ENCODE measurements at regions not wholly inside any gene's neighbourhood (a gene's known extent, or its start where the extent isn't known, plus 50 kb on each side); places are given as distances from the start of the nearest gene placed in this dataset.
"Not testable (repeated sequence)": the region's sequence is repeated elsewhere in the genome, so short reads cannot be mapped to it uniquely, and the experiment has no call there.

GRCh38 chr1:173347282-173347818 is 129.8 kb upstream of the PRDX6 start:
- DNase-seq = no peak

GRCh38 chr1:173352635-173353034 is 124.5 kb upstream of the PRDX6 start:
- DNase-seq = not testable (repeated sequence)

DNA sequence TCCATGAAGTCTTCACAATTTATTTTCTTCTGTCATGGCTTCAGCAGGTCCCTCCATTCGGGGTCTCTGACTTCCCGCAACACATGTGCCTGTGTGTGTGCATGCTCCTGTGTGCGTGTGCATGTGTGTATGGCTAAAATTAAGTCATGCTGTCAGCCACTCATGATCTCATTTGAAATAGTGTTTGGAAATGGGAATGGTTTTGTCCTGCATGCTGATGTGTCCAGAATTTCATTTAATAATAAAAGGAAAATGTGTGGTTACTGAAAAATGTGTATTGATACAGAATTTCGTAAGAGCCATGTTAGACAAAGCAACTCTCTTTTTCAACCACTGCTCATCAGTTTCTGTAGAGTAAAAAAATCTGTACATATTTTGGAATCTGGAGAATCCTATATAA is 123.8 kb upstream of the PRDX6 start:
- DNase-seq = no peak

- DNase-seq = no peak
These were observed 122.2 kb upstream of the PRDX6 start for GRCh38 chr1:173354937-173355280.

GRCh38 chr1:173355281-173356031 is 121.7 kb upstream of the PRDX6 start:
- DNase-seq = no peak

DNA sequence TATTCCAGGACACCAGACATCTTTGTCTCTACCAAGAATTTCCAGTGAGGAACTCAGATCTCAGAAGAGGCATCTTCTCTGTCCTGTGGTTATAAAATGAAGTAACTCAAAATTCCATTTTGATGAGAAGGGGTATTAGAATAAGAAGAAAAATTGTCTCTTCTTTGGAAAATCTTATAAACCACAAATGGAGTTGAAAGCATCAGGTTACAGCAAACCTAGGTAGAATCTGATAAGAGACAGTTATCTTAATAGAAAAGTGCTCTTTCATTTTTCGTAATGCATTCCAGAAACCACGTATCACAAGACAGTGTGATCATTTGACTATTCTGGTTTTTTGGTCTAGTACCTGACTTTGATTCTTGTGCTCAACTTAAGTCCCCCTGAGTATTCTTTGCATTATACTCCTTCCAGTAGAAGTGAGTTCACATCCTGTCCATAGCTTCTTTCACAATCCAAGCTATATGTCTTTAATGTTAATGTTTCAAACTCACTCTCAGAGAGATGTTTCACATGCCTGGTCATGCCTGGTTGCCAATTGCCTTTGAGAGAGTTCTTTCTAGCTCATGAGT is 120.9 kb upstream of the PRDX6 start:
- no peak for DNase-seq

GRCh38 chr1:173360487-173361063 is 116.6 kb upstream of the PRDX6 start:
- DNase-seq = no peak

- DNase-seq = no peak
These were observed 114.6 kb upstream of the PRDX6 start for GRCh38 chr1:173362543-173362942.

- no peak for DNase-seq
These were observed 112.3 kb upstream of the PRDX6 start for GRCh38 chr1:173364827-173365226.

DNA sequence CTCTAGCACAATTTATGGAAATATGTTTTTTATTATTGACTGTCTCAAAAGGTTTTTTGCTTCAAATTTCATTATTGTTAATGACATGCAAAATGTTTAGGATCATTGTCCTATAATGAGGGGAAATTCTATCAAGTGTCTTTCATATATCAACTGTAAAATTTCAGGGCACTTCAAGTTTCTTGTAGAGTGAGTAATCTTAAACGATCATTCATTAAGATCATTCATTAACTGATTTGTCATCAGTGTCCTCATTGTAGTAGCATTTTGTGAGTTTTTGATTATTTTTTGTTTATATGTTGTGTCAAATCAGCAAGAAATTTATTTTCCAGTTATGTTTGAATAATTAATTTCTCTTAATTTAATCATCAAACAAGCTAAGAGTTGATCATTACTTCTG is 111.8 kb upstream of the PRDX6 start:
- DNase-seq = no peak

- no peak for DNase-seq
These were observed 110.0 kb upstream of the PRDX6 start for GRCh38 chr1:173367136-173367535.

DNA sequence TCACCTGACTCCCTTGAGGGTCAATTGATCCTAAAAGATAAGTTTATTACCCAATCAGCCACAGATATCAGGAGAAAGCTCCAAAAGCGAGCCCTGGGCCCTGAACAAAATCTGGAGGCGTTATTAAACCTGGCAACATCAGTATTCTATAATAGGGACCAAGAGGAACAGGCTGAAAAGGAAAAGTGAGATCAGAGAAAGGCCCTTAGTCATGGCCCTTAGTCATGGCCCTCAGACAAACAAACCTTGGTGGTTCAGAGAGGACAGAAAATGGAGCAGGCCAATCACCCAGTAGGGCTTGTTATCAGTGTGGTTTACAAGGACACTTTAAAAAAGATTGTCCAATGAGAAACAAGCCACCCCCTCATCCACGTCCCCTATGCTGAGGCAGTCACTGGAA is 106.5 kb upstream of the PRDX6 start:
- not testable (repeated sequence) for DNase-seq

DNA sequence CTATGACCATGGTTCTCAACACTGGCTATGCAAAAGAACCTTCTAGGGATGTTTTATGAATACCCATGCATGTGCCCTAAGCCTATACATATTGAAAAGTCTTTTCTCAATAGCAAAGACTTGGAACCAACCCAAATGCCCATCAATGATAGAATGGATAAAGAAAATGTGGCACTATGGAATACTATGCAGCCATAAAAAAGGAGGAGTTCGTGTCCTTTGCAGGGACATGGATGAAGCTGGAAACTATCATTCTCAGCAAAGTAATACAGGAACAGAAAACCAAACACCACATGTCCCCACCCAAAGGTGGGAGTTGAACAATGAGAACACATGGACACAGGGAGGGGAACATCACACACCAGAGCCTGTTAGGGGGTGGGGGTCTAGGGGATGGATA is 101.1 kb upstream of the PRDX6 start:
- DNase-seq = not testable (repeated sequence)

- no peak for DNase-seq
These were observed 99.9 kb upstream of the PRDX6 start for GRCh38 chr1:173377266-173377665.

DNA sequence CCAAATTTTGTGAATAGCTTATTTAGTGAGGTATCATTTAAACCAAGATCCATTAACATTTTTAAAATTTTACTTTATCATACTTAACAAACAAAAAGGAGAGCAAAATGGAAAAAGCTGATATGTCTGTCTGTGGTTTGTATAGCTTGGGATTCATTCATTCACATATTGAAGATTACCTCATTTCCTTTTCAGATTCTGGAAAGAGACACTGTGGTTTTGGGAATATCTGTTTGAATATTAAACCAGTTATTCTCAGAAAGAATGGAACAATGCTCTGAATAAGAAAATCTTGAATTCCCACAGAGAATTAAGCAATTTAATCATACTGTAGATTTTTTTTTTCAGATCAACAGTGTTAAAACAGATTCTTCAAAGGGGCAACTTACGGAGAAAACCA is 93.8 kb upstream of the PRDX6 start:
- no peak for DNase-seq

GRCh38 chr1:173388352-173388751 is 88.8 kb upstream of the PRDX6 start:
- no peak for DNase-seq

GRCh38 chr1:173392895-173393658 is 84.1 kb upstream of the PRDX6 start:
- no peak for DNase-seq

GRCh38 chr1:173393659-173394000 is 83.5 kb upstream of the PRDX6 start:
- no peak for DNase-seq

- DNase-seq = not testable (repeated sequence)
These were observed 82.3 kb upstream of the PRDX6 start for GRCh38 chr1:173394813-173395212.

DNA sequence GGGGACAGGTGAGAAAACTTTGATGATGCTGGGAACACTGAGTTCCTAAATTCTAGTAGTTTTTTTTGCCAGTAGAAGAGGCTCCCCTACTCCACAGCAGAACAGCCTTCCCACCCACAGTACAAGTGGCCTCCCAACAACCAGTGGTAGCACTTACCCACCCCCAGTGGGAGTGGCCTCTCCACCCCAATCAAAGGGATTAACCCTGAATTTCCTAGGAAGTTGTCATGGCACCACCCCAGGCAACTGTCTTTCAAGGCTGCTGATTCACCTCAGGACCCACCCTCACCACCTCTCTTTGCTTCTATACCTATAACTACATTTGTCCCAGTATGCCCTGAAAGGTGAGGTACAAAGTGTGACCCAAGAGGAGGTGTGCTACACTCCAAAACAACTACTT is 81.4 kb upstream of the PRDX6 start:
- no peak for DNase-seq

DNA sequence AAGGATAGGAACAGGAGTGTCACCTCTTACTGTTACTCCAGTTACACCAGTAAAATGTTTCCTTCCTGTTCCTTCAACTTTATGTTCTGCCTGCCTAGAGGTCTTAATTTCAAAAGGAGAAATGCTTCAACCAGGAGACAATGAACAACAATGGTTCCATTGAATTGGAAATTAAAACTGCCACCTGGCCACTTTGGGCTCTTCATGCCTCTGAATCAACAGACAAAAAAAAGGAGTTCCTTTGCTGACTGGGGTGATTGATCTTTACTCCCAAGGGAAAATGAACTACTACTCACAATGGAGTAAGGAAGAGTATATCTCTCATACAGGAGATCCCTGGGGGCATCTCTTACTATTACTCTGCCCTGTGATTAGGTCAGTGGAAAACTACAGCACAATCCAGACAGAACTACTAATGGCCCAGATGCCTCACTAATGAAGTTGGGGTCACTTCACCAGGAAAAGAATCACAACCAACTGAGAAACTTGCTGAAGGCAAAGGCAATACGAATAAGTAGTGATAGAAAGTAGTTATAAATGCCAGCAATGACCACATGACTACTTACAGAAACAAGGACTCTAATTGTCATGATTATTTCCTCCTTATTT is 76.6 kb upstream of the PRDX6 start:
- DNase-seq = no peak

GRCh38 chr1:173403996-173404395 is 73.1 kb upstream of the PRDX6 start:
- no peak for DNase-seq

GRCh38 chr1:173405281-173405680 is 71.9 kb upstream of the PRDX6 start:
- no peak for DNase-seq
